Panc1 (cell line): ENCODE measurements at regions not wholly inside any gene's neighbourhood (a gene's known extent, or its start where the extent isn't known, plus 50 kb on each side); places are given as distances from the start of the nearest gene placed in this dataset.

ENCODE experiments used
- ATAC-seq: fragments of 200-7000 bp; cut with Tn5 transposase; 2 replicates; pipeline ENCODE4 v1.9.1; 2020; ENCODE audit warnings: mild to moderate bottlenecking, moderate library complexity
- BruUV-seq: library from RNA; stranded (reverse); fragments of 400-500 nt; replicated peaks from 2 replicates; lab custom pipeline; 2021; lab: Mats Ljungman, UMichigan
- CTCF ChIA-PET: fragments of 300-600 bp; sonication (Branson Sonifier 250); formaldehyde crosslinking; loops from one replicate; lab custom pipeline; 2022; ENCODE audit warnings: antibody characterized with exemption; lab: Charles Lee
- POLR2A ChIA-PET: fragments of 300-600 bp; sonication (Branson Sonifier 250); formaldehyde crosslinking; loops from one replicate; lab custom pipeline; 2022; ENCODE audit warnings: antibody characterized with exemption; lab: Charles Lee
- DNase-seq: peaks from one replicate; pipeline ENCODE4 v3.0.0-alpha.2; 2010; ENCODE audit warnings: low read depth, low spot score
- H3K27ac ChIP-seq: 2 replicates; pipeline ENCODE4 v1.5.1; 2011; ENCODE audit warnings: mild to moderate bottlenecking, low read length, inconsistent platforms
- H3K27me3 ChIP-seq: fragments of 200-500 bp; sonication (Bioruptor generic); 2 replicates; pipeline ENCODE4 v1.6.0; 2014; ENCODE audit warnings: low read length, inconsistent platforms; ENCODE audit not compliant: control insufficient read depth, insufficient read depth
- H3K36me3 ChIP-seq: fragments of 200-500 bp; sonication (Bioruptor generic); 2 replicates; pipeline ENCODE4 v1.5.1; 2014; ENCODE audit warnings: inconsistent platforms, mild to moderate bottlenecking, low read length, moderate library complexity; ENCODE audit not compliant: control insufficient read depth, insufficient read depth
- H3K4me1 ChIP-seq: 2 replicates; pipeline ENCODE4 v1.5.1; 2011; ENCODE audit warnings: inconsistent platforms, mild to moderate bottlenecking, low read length, moderate library complexity; ENCODE audit not compliant: control insufficient read depth, insufficient read depth
- H3K4me3 ChIP-seq, 2 experiments: 2 replicates each; pipeline ENCODE4 v1.5.1; 2011 to 2012; ENCODE audit warnings: low read depth in 2 of 2, low read length in 2 of 2, mild to moderate bottlenecking in 2 of 2, inconsistent platforms in 1 of 2, moderate library complexity in 1 of 2
- H3K9me3 ChIP-seq: fragments of 200-500 bp; sonication (Bioruptor generic); 2 replicates; pipeline ENCODE4 v1.5.1; 2014; ENCODE audit warnings: low read depth, mild to moderate bottlenecking, inconsistent platforms, low read length, moderate library complexity; ENCODE audit not compliant: control insufficient read depth, insufficient read depth
- CTCF ChIP-seq: fragments of 450-650 bp; IDR thresholded peaks from 2 replicates; pipeline ENCODE4 v1.5.1; 2017; ENCODE audit warnings: mild to moderate bottlenecking
- POLR2AphosphoS5 ChIP-seq: IDR thresholded peaks from 2 replicates; pipeline ENCODE4 v1.6.1; 2012; ENCODE audit warnings: mild to moderate bottlenecking, low read depth, low read length, moderate library complexity
- REST ChIP-seq, 2 experiments: IDR thresholded peaks; 2 replicates each; pipeline ENCODE4 v1.6.1; 2011 to 2012; ENCODE audit warnings: low read depth in 2 of 2, control low read depth in 1 of 2, low read length in 1 of 2, mild to moderate bottlenecking in 1 of 2, moderate library complexity in 1 of 2; ENCODE audit not compliant: insufficient read depth in 1 of 2
- SIN3A ChIP-seq: IDR thresholded peaks from 2 replicates; pipeline ENCODE4 v1.6.1; 2012; ENCODE audit warnings: low read depth, mild to moderate bottlenecking, low read length, moderate library complexity, borderline replicate concordance; ENCODE audit not compliant: insufficient read depth
- TCF7L2 ChIP-seq: IDR thresholded peaks from 2 replicates; pipeline ENCODE4 v1.6.1; 2011; ENCODE audit warnings: mild to moderate bottlenecking, low read depth, low read length, inconsistent platforms
- in situ Hi-C: cut with HindIII; loops from 2 replicates; pipeline ENCODE4 v1.10.0; 2016; ENCODE audit warnings: low sequenced_read_pairs, low pct_unique_long_range_greater_than_20kb
- intact Hi-C: fragments of 100-400 bp; cut with micrococcal nuclease; formaldehyde crosslinking; loops from one replicate; pipeline ENCODE4 v1.10.0; 2022; ENCODE audit not compliant: unreplicated experiment

GRCh38 chr7:68146983-68147382 lies 1150.3 kb downstream of the TYW1 start:
- no TSS peak for BruUV-seq
- H3K9me3 ChIP-seq, result peaks cover 7% of the 10 kb centered on the region; the same call in 1 of the 2 replicates
- TF ChIP-seq POLR2AphosphoS5 (no peak), TCF7L2 (no peak), SIN3A (no peak), REST (IDR thresholded peaks at IDR 0.05; ENCODE audit: insufficient read depth in 1 of 2, low read depth in 2 of 2, low read length in 1 of 2) (no peak), CTCF (no peak)
- in situ Hi-C loops, result no loop called here
- CTCF ChIA-PET, result no interaction called here
- no peaks in the 10 kb centered on the region for H3K27me3 ChIP-seq
- intact Hi-C loops, result no loop called here
- no peak overlapping the region for H3K4me3 ChIP-seq
- no peak overlapping the region for H3K27ac ChIP-seq
- H3K4me1 ChIP-seq, result no peaks in the 10 kb centered on the region
- no peak for ATAC-seq
- no peak for DNase-seq
- H3K36me3 ChIP-seq, result no peaks in the 10 kb centered on the region
- POLR2A ChIA-PET, result no interaction called here

GRCh38 chr7:68147614-68148238 lies 1151.1 kb downstream of the TYW1 start:
- H3K4me3 ChIP-seq, result no peak overlapping the region
- POLR2A ChIA-PET, result no interaction called here
- no TSS peak for BruUV-seq
- no peak for DNase-seq
- ATAC-seq, result no peak
- CTCF ChIA-PET, result no interaction called here
- H3K9me3 ChIP-seq, result peaks cover 7% of the 10 kb centered on the region; the same call in 1 of the 2 replicates
- in situ Hi-C loops, result no loop called here
- H3K27ac ChIP-seq, result no peak overlapping the region
- H3K27me3 ChIP-seq, result no peaks in the 10 kb centered on the region
- no peaks in the 10 kb centered on the region for H3K36me3 ChIP-seq
- TF ChIP-seq SIN3A (no peak), POLR2AphosphoS5 (no peak), CTCF (no peak)
- intact Hi-C loops, result no loop called here
- no peaks in the 10 kb centered on the region for H3K4me1 ChIP-seq
